GM21515 (cell line): ENCODE measurements at regions not wholly inside any gene's neighbourhood (a gene's known extent, or its start where the extent isn't known, plus 50 kb on each side); places are given as distances from the start of the nearest gene placed in this dataset.

Experiments
- ATAC-seq: cut with Tn5 transposase; IDR thresholded peaks from one replicate; pipeline ENCODE4 v1.9.1; 2021; ENCODE audit not compliant: unreplicated experiment

DNA sequence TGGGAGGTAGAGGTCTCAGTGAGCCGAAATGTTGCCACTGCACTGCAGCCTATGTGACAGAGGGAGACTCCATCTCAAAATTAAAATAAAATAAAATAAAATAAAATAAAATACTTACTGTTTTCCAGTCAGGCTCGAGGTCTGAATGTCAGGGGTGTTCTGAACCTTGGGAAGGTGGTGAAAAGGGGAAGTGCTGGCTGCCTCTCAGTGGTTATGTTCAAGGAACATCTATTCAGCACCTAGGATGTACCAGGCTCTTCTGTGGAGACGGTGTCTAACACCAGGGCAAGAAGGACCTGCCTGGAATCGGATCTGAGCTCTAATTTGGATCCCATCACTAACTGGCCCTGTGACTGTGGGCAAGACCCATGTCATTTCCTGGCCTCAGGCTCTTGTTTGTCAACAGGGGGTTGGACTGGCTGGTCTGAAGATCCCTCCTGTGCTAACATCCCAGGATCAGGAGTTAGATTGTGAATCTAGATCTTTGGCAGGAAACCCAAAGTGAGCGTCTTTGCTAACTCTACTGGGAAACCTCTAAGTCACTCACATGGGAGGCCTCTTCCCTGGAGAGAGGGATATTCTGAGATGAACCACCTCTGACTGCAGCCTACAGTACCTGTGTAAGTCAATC, 63.4 kb upstream of the SIRPG start:
- ATAC-seq, result no peak

GRCh38 chr20:1720226-1720625, 62.6 kb upstream of the SIRPG start:
- no peak for ATAC-seq

- ATAC-seq, result no peak
These were observed 61.2 kb upstream of the SIRPG start for GRCh38 chr20:1718604-1719384.

- ATAC-seq, result no peak
These were observed 55.4 kb upstream of the SIRPG start for GRCh38 chr20:1712634-1713624.

- no peak for ATAC-seq
These were observed 54.4 kb upstream of the SIRPG start for GRCh38 chr20:1711826-1712601.

DNA sequence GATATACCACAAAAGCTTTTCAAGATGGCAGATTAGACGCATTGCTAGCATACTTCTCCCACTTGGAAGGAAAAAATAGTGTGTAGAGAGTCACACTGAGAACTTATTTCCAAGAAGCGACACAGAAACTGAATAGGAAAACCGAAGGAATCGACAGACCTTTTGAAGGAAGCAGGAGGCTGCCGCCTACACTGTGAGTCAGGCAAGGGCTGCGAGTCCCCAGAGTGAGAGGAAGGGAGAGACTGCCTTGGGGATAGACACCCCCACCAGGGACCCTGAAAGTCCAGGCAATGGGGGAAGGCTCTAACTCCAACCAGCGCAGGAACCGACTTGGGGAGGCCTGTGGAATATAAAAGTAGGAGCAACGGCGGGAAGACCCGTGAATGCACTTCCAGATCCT, 53.7 kb upstream of the SIRPG start:
- ATAC-seq, result no peak

GRCh38 chr20:1710484-1710883, 52.9 kb upstream of the SIRPG start:
- no peak for ATAC-seq

DNA sequence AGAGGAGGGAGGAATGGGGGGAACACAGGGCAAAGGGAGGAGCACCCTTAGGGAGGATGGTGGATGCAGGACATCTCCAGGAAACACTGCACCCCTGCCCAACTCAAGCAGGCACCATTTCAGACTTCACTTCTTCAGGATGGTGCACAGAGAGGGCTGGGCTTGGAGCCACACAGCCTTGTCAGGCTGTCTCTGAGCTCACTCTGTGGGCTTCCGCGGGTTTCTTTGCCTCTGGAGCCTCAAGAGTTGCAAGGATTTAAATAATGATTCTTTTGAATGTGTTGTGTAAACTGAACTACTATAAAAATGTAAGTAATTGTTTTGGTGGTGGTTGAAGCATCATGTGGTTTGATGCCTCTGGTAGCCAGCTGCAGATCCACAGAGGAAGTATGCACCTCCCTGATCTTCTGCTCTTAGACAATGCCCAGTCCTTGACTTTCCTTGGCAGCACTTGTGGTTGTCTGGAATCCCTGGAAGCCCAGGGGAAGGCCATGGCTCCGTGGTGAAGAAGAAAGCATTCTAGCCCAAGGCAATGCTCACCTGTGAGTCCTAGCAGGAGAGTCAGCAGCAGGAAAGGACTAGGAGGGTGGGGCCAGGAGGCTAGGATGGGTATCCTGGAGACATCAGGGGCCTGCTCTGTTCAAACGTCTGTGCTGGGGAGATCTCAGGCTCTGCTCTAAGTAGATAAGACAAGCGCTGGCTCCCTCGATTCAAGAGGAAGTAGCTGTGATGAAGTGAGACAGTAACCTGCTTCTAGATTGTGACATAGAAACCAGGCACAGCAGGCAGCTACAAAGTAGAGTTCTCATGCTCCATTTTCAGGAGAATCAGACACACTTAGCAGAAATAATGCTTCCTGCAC, 50.2 kb upstream of the SIRPG start:
- ATAC-seq, result no peak
